Thyroid gland (tissue), 4 donors: ENCODE measurements at regions not wholly inside any gene's neighbourhood (a gene's known extent, or its start where the extent isn't known, plus 50 kb on each side); places are given as distances from the start of the nearest gene placed in this dataset.

ENCODE experiments used
- POLR2A ChIP-seq, 2 donors: fragments of 450-650 bp; IDR thresholded peaks; one replicate each; pipeline ENCODE4 v1.6.1; 2017; ENCODE audit warnings: antibody characterized with exemption in 2 of 2, mild to moderate bottlenecking in 2 of 2, moderate library complexity in 1 of 2
- TF ChIP-seq, protein P1 (sequence below), 6 experiments: fragments of 200-600 bp in 3 of 6; fragments of 450-650 bp in 3 of 6; sonication (generic) in 3 of 6; IDR thresholded peaks; one replicate each; pipeline ENCODE4 v1.5.1; 2016 to 2019; ENCODE audit warnings: antibody characterized with exemption in 6 of 6, mild to moderate bottlenecking in 2 of 6, inconsistent platforms in 1 of 6, moderate library complexity in 1 of 6

DNA sequence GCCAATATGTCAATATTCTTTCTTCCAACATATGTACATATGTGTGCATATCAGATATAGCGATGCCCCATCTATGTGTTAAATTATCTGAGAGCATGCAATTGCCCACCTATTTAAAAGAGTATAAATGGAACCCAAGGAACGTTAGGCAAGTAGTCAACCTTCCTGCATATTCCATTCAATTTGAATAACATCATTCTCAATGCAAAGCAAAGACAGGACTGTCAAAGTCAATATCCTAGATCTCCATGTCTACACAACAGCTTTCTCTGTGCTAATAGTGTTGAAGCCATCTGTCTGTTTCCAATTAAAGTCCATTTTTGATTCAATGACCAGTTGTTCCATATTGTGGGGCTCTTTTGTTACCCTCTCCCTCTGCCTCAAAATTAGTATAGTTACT, 85.3 kb upstream of the COX7C start:
- TF ChIP-seq, protein P1, sequence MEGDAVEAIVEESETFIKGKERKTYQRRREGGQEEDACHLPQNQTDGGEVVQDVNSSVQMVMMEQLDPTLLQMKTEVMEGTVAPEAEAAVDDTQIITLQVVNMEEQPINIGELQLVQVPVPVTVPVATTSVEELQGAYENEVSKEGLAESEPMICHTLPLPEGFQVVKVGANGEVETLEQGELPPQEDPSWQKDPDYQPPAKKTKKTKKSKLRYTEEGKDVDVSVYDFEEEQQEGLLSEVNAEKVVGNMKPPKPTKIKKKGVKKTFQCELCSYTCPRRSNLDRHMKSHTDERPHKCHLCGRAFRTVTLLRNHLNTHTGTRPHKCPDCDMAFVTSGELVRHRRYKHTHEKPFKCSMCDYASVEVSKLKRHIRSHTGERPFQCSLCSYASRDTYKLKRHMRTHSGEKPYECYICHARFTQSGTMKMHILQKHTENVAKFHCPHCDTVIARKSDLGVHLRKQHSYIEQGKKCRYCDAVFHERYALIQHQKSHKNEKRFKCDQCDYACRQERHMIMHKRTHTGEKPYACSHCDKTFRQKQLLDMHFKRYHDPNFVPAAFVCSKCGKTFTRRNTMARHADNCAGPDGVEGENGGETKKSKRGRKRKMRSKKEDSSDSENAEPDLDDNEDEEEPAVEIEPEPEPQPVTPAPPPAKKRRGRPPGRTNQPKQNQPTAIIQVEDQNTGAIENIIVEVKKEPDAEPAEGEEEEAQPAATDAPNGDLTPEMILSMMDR (IDR thresholded peaks at IDR 0.05), result no peak
- no peak for TF ChIP-seq POLR2A (IDR thresholded peaks at IDR 0.05)
